NCI-H146 treated with DMSO at 0.1 percent for 48 hours (cell line): ENCODE measurements at regions not wholly inside any gene's neighbourhood (a gene's known extent, or its start where the extent isn't known, plus 50 kb on each side); places are given as distances from the start of the nearest gene placed in this dataset.
"Not testable (repeated sequence)": the region's sequence is repeated elsewhere in the genome, so short reads cannot be mapped to it uniquely, and the experiment has no call there.

Source experiments
- DNase-seq: peaks from one replicate; lab custom pipeline; 2025; ENCODE audit not compliant: unreplicated experiment; lab: John Stamatoyannopoulos, UW

DNA sequence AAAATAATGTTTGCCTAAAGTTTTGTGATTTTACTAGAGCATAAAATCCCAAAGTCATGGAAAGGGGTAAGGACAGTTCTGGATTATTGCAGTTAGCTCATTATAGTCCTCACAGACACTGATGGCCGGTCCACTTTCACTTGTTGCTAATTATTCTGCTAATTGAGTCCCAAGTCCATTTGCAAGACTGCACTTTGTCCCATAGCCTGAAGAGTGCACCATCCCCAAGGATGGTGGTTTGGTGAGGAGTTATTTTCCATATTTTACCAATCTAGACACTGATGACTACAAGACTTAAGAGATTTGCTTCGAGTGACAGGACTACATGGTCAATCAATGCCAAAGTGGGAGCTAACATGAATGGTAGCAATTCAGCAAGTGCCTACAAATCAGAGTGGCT is 181.8 kb upstream of the CACNA2D1 start:
- no peak for DNase-seq

DNA sequence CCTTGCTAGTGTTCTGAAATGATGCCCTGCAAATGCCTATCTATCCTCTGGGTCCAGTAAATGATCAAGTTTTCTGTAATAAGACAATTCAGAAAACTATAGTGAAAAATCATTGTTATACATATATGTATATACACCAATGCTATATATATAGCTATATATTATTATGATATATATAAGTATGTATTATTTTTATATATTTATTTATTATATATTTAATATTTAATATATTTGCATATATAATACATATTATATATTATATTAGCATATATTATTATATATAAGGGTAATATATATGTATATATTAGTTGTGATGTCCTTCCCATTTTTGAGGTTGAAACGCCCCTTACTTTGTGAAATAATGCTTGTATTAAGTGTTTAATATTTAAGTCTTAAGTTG is 181.4 kb upstream of the CACNA2D1 start:
- no peak for DNase-seq

DNA sequence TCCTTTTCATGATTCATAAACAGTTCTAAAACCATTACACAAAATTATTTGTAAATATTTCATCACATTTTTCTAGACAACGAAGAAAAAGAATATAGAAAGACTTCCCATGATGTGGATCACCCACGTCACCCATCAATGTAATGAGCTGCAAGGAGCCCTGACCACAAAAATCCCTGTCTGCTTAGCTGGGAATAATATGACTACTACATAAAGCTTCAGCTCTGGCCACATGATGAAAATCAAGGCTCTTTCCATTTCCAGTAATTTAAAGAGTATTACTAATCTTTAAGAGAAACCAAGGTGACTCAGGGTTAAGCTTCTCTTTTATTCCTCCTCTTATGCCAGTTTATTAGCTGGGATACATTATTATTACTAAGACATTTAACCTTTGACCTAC is 180.8 kb upstream of the CACNA2D1 start:
- DNase-seq: no peak

DNA sequence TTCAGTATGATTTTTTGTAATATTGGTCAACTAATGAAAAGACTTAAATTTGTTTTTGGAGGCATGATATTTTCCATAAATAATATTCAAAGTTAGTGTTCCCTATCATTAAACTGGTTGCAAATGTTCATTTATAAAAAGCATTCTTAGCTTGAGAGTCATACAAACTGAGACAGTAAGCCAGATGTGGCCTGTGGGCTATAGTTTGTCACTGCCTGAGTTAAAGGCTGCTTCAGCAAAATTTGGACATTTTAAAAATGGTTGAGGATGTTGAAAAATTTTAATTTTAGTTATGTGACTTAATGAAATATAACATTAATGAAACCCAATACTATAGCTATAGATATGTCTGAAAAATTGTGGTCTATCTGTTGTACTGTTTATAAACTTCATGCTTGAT is 180.2 kb upstream of the CACNA2D1 start:
- no peak for DNase-seq

DNA sequence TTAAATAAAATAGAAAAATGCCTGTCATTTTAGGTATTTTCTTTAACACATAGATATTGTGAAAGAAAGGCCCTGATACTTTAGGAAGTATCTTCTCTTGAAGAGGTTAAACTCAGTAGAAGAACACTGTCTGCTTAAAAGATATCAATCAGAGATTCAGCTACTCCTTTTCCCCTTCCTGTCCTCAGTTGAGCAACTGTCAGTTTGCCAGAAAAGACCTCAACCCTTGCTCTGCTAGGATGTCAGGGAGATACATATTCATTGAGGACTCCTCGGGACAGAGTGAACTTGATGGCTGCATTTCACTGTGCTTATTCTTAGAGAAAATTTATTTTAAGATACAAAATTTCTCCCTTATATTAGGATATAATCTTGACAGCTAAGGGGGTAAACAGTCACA is 173.6 kb upstream of the CACNA2D1 start:
- no peak for DNase-seq

DNA sequence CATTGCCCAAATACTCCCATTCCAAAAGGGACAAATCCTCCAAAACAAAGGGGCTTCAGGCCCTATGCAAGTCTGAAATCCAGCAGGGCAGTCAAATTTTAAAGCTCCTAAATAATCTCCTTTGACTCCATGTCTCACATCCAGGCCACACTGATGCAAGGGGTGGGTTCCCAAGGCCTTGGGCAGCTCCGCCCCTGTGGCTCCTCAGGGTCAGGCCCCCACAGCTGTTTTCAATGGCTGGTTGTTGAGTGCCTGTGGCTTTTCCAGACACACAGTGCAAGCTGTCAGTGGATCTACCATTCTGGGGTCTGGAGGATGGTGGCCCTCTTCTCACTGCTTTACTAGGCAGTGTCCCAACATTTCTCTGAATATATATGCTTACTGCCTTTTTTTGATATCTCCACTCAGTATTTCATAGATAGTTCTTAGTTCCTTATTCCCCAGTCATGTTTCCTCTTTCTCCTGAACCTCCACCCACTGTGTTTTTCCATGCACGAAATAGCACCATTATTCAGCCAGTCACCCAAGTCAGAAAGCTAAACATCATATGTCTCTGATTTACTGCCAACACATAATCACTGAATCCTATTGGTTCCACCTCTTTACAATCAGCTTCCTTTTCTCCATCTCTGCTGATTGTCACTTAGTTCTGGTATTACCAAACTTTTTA is 172.6 kb upstream of the CACNA2D1 start:
- DNase-seq: no peak

DNA sequence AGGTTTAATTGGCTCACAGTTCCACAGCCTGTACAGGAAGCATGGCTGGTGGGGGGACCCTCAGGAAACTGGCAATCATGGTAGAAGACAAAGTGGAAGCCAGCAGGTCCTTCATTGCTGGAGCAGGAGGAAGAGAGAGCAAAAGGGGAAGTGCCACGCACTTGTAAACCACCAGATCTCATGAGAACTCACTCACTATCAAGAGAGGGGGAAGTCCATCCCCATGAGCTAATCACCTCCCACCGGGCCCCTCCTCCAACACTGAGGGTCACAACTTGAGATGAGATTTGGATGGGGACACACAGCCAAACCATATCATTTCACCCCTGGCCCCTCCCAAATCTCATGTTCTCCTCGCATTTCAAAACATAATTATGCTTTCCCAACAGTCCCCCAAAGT is 171.9 kb upstream of the CACNA2D1 start:
- DNase-seq: no peak

DNA sequence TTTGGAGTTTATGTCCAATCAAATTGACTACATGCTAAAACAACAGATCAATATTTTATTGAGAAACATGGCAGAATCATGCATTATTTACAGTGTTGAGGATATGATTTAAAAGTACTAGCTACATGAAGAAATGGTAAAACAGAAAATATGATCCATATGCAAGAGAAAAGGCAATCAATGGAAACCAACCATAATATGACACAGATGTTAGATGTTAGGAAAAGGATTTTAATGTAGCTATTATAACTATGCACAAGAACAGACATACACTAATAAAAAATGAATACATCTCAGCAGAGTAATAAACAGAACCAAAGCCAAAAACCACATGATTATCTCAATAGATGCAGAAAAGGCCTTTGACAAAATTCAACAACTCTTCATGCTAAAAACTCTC is 166.2 kb upstream of the CACNA2D1 start:
- DNase-seq: no peak

DNA sequence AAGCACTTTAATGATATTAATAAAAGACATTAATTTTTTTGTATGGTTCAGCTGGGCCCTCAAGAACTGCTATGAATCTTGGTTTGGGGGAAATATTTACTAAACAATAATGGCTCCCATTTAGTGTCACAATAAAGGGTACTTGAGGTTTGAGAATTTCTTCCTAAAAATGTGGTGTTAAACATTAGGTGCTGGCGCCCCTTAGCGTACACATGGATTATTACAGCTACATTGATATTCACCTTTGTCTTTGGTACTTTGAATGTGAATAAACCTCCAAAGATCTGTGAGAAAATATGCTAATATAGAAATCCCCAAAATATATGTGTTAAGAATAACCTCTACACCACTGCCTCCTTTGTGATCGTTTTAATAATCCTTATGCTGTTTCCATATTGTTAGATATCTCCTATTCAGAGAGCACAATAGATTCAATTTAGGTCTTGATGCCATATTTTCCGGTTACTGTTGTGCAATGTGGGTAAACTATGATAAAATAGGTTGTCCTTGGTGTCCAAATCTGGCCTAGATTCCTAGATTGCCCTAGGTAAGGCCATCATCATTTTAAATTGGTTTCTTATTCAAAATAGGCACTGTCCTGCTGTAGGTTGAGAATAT is 161.8 kb upstream of the CACNA2D1 start:
- DNase-seq: peak; percentile 63

DNA sequence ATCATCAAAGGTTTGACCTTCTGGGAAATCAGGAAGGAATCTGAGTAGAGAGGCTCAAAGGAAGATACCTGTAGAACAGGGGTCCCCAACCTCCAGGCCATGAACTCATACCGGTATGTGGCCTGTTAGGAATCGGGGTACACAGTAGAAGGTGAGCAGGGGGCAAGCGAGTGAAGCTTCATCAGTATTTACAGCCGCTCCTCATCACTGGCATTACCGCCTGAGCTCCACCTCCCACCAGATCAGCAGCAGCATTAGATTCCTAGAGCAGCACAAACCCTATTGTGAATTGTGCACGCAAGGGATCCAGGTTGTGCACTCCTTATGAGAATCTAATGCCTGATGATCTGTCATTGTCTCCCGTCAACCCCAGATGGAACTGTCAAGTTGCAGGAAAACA is 158.5 kb upstream of the CACNA2D1 start:
- no peak for DNase-seq

DNA sequence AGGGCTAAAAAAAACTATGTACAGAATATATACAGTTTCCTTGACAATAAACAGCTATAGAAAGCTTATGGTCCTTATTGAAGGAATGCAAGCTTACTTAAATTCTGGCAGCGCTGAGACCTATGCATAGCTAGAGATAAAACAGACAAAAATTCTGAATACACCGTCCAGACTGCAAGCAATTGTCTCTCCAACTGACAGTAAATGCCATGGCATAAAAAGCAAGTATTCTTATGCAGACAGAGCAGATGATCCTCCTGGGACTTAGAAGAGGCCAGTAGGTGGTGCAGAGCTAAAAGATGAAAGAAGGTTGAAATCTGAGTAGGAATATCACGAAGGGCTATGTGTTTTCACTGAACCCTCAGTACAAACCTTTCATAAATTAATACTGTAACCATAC is 157.0 kb upstream of the CACNA2D1 start:
- DNase-seq: peak; percentile 14

DNA sequence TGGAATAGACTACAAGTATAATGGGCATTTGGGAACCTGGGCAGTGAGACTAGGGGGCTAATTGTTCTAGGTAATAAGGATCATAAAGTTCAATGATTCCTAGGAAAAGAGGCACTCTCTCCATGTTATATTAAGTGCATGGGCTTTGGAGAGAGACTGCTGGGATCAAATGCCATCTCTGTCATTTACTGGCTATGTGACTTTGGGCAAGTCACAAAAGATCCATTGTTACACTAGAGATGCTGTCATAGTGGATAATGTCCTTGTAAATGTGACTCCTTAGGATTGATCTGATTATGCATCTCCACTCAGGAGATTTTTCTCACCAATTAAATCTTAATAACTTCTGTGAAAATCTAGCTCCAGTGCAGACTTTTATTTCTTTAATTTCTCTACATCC is 156.3 kb upstream of the CACNA2D1 start:
- no peak for DNase-seq

DNA sequence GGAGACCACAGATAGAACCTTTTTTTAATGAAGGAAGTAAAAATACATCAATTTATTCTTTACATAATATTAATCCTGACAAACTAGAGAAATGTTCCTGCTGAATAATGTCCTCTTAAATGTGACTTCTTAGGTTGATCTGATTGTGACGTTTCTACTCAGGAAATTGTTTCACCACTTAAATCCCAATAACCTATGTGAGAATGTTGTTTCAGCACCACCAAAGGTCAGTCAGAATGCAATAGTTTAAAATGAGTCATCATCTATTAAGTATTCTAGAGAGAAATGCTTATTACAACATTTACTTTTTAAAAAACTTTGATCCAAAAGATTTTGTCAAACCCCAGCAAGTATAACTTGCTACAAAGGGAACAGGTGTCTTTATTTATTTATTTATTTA is 155.4 kb upstream of the CACNA2D1 start:
- DNase-seq: no peak

DNA sequence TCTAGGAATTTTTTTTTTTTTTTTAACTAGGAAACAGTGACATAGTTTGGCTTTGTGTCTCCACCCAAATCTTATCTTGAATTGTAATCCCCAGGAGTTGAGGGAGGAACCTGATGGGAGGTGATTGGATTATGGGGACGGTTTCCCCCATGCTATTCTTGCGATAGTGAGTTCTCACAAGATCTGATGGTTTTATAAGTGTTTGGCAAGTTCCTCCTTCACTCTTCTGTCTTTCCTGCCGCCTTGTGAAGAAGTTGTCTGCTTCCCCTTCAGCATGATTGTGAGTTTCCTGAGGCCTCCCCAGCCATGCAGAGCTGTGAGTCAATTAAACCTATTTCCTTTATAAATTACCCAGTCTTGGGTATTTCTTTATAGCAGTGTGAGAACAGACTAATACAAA is 152.2 kb upstream of the CACNA2D1 start:
- DNase-seq: not testable (repeated sequence)

DNA sequence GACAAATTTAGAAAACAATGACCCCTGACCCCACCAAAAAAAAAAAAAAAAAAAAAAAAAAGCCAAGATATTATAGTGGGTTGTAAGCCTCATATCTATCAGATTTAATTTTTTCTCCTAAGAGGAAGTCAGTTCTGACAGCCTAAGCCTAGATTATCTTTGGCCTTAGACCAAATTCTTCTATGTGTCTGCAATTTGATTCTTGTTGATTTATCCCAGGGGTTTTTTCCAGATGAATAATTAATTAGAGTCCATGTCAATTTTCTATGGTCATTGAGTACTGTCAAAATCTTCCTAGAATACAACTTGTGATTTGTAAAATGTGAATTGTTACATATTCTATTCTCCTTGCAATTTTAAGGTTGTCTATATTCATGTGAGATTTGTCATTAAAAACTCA is 151.6 kb upstream of the CACNA2D1 start:
- DNase-seq: no peak

DNA sequence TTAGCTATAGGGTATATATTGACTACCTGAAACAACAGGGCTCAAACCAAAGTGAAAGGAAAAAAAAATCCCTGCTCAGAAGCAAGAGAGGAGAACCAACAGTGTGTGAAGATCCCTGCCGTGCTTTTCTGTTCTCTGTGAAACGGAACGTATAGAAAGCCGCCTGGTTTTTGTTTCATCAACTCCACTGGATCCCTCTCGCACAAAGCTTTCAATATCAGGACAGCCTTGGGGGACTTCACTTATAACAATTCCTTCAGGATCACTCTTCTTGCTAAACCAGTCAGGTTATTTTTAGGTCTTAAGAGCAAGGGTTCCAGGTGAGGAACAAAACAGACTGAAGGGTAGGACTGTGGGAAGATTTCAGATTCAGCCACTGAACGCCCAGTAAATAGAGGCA is 151.1 kb upstream of the CACNA2D1 start:
- DNase-seq: peak; percentile 92

DNA sequence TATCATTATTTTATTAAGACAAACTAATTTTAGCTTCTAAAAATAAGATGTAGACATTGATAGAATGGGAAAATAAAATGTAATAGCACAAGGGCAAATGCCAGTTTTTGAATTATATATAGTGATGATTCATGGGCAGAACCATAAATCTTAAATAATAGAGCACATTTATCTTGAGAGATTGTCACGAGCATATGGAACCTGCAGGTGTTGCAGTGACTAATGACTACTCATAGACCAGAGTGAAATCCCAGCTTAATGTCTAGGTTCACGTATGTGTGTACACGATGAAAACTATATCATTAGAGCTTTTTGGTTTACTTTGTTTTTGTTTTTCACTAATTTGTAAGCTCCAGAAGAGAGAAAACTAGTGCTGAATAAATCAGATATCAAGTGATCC is 150.2 kb upstream of the CACNA2D1 start:
- peak; percentile 75 for DNase-seq

DNA sequence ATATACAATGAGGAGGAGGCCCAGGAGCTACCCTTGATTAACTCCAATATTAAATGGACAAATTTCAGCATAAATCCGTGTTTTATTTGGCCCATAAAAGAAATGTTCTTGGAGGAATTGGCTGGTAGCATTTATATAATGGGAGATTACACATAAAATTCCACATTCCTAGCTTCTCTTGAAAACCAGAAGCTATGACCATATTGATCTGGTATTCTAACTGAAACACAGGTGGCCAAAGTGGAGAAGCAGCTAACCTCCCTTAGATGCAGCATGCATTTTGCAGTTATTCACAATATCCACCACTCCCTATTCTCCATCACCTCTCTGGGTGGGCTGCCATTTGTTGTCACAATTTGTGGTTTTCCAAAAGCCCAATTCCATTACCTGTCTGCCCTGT is 148.8 kb upstream of the CACNA2D1 start:
- no peak for DNase-seq

DNA sequence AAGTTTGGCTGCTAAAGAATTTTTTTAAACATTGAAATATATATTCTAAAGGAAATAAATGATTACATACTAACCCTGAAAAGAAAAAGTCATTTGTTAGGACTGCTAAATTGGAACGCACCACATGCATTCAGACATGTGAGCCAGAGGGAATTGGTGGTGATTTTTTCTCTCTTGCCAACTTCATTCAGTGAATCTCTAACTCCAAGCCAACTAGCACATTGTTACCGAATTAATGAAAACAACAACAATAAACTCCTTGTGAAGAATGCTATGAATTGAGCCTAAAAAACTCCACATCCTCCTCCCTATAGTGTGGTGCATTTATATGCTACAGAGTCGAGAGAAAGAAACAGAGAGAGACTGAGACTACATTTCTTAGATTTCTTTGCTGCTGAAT is 135.5 kb upstream of the CACNA2D1 start:
- no peak for DNase-seq

DNA sequence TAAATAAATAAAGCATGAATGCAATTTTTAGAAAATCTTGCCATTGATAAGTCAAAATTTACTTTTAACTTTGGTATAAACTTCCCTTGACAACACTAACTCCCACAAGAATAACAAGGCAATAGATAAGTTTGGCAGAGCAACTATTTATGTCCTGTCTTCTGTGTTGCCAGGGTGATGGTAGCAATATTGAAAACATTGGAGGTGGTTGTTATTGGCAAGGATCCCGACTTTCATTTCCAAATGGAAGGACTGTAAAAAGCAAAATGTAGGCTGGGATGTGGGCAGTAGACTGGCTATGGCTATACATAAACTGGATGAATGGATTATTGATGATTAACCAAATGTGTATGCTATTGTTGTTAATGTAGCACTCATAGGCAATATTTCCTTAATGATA is 134.9 kb upstream of the CACNA2D1 start:
- no peak for DNase-seq

DNA sequence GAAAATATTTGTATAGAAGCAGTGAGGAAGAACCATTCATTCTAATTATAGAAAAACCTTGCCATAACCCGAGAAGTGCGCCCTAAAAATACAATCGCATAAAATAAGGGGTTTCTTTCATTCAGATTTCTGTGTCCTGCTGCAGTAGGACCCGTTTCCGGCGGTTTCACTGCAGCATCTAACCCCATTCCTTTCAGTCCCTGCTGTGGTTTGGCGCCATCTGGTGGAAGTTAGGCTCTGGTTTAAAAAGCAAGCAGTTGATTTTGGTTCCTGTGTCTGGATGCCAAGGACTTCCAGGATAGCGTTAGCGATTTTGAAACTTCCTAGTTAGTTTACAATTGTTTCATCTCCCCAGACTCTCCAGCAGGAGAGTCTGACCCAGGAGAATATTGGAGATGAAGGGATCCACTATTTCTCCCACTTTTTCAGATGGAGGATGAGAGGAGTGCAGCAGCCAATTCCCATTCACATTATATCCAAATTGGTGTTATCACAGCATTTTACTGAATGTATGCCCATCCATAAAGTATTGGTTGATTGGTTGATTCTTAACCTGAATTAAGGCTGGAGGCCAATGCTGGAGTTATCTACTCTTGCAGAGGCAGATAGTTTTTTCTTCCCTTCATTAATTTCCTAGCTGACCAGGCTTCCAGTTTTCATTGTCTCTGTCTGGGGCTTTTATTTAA is 128.8 kb upstream of the CACNA2D1 start:
- peak; percentile 77 for DNase-seq

DNA sequence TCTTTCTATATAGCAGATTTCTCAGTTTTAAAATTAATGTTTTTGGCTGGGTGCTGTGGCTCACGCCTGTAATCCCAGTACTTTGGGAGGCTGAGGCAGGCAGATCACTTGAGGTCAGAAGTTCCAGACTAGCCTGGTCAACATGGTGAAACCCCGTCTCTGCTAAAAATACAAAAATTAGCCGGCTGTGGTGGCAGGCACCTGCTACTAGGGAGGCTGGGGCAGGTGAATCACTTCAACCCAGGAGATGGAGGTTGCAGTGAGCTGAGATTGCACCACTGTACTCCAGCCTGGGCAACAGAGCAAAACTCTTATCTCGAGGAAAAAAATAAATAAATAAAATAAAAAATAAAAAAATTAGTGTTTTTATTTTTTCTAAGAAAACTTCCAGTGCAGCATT is 127.5 kb upstream of the CACNA2D1 start:
- DNase-seq: not testable (repeated sequence)

DNA sequence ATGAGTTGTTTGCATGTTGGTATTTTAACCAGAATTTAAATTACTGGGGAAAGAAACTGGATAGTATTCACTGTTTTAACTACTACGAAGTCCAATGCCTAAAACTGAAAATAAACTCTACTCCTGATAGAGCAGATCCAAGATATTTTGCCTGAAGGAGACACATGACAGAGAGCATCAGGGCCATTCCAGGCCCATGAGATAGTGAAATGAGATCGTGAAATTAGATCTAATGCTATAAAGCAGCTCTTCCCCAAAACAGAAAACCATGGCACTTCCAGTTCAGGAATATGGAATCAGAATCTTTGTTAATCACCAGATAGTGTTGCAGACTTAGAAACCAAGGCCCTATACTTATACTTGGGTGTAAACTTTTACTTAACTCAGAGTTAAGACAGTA is 124.3 kb upstream of the CACNA2D1 start:
- DNase-seq: no peak
